ENCODE measurements at regions not wholly inside any gene's neighbourhood (a gene's known extent, or its start where the extent isn't known, plus 50 kb on each side); places are given as distances from the start of the nearest gene placed in this dataset.

- Histone ChIP-seq H4K5ac (ENCODE audit: insufficient read length, low read depth, low read length) (no peak overlapping the region), H3K18ac (ENCODE audit: insufficient read length, low read depth, low read length) (no peak overlapping the region), H2BK12ac (ENCODE audit: insufficient read length, low read depth, low read length) (no peak overlapping the region), H3K4me2 (ENCODE audit: insufficient read depth, insufficient read length, low read length) (no peak overlapping the region), H3K79me2 (ENCODE audit: insufficient read depth, low read length) (no peaks in the 10 kb centered on the region), H2BK5ac (ENCODE audit: insufficient read length, low read length) (no peak overlapping the region), H3K14ac (ENCODE audit: insufficient read depth, low read length) (no peak overlapping the region), H4K20me1 (ENCODE audit: control insufficient read depth, insufficient read depth, insufficient read length) (no peaks in the 10 kb centered on the region), H3K9ac (ENCODE audit: extremely low read depth, insufficient read length, low read length) (no peak overlapping the region), H3K27ac (ENCODE audit: insufficient read length, low read depth, low read length) (no peak overlapping the region), H3K23me2 (ENCODE audit: insufficient read length, low read depth, low read length, poor library complexity, severe bottlenecking) (peaks cover 4% of the 10 kb centered on the region), H4K91ac (ENCODE audit: insufficient read length, low read depth, low read length) (no peak overlapping the region), H3K27me3 (ENCODE audit: insufficient read depth, low read length) (no peaks in the 10 kb centered on the region), H2BK20ac (ENCODE audit: low read depth, low read length, poor library complexity, severe bottlenecking) (no peak overlapping the region), H3T11ph (ENCODE audit: low read length) (no peak overlapping the region), H3K9me3 (ENCODE audit: control insufficient read depth, low read depth, low read length) (no peaks in the 10 kb centered on the region), H3K79me1 (ENCODE audit: insufficient read depth, low read depth, low read length, poor library complexity, severe bottlenecking) (no peaks in the 10 kb centered on the region), H2AK5ac (ENCODE audit: insufficient read length, low read length) (no peak overlapping the region), H3K4me1 (ENCODE audit: insufficient read depth, low read length) (no peaks in the 10 kb centered on the region; the same call in 1 of the 2 replicates), H2BK15ac (ENCODE audit: low read depth, low read length) (no peak overlapping the region), H2BK120ac (ENCODE audit: low read depth, low read length, poor library complexity, severe bottlenecking) (no peak overlapping the region), H4K8ac (replicated peaks; ENCODE audit: insufficient read length, low read depth, low read length) (no peak overlapping the region), H2AFZ (ENCODE audit: low read length) (no peak overlapping the region), H3K23ac (ENCODE audit: insufficient read length, low read depth, low read length) (no peak overlapping the region), H3K4ac (ENCODE audit: low read depth, low read length) (no peak overlapping the region), H3K56ac (ENCODE audit: insufficient read length, low read depth, low read length) (no peak overlapping the region)
- H3K36me3 Mint-ChIP-seq (ENCODE audit: insufficient read depth in 1 of 3, low read depth in 3 of 3): no peaks in the 10 kb centered on the region; a peak in 1 of 7 replicates
- no peak for DNase-seq
- peaks cover 0 to 33% of the 10 kb centered on the region in 2 experiments; a peak in 4 of 5 replicates for H3K9me3 Mint-ChIP-seq
- WGBS (ENCODE audit: extremely low coverage, insufficient read length, low lambda C conversion rate): no CpG with 5 or more reads among the region's 2 CpGs
- no peak for TF ChIP-seq CTCF (conservative IDR thresholded peaks at IDR 0.05)
- no peak overlapping the region for H3K4me3 Mint-ChIP-seq
- no peaks in the 10 kb centered on the region for H3K27me3 Mint-ChIP-seq (ENCODE audit: low read depth)
- H3K4me1 Mint-ChIP-seq: peaks cover 17 to 28% of the 10 kb centered on the region in 2 experiments
- no peak overlapping the region; a peak in 1 of 7 replicates for H3K27ac Mint-ChIP-seq
Measured at GRCh38 chrX:22357621-22358020, 84.9 kb downstream of the CBLL2 start.
